ENCODE measurements at regions not wholly inside any gene's neighbourhood (a gene's known extent, or its start where the extent isn't known, plus 50 kb on each side); places are given as distances from the start of the nearest gene placed in this dataset.

- ATAC-seq: no peak
- H3K9ac ChIP-seq (ENCODE audit: low read length): no peak overlapping the region
- POLR2A ChIA-PET (ENCODE audit: unreplicated experiment): no interaction called here
- H3K4me1 ChIP-seq (ENCODE audit: insufficient read depth, low read length): no peaks in the 10 kb centered on the region
- no peaks in the 10 kb centered on the region for H3K79me2 ChIP-seq (ENCODE audit: low read length)
- intact Hi-C loops (cut with micrococcal nuclease): no loop called here
- no peak overlapping the region for H3K4me3 ChIP-seq (ENCODE audit: low read length)
- BruUV-seq (replicated peaks): no TSS peak
- H3K9me3 ChIP-seq (ENCODE audit: low read length): no peaks in the 10 kb centered on the region
- no peaks in the 10 kb centered on the region for H3K36me3 ChIP-seq (ENCODE audit: low read depth, low read length)
- H3K4me2 ChIP-seq (ENCODE audit: low read length): no peak overlapping the region
- peak; percentile 28 for DNase-seq
- H3K27ac ChIP-seq (ENCODE audit: low read length): no peak overlapping the region
- peaks cover 64% of the 10 kb centered on the region for H3K27me3 ChIP-seq (ENCODE audit: low read length)
- no peaks in the 10 kb centered on the region for H3F3A ChIP-seq (ENCODE audit: low read length, unreplicated experiment)
- H3K9me2 ChIP-seq (replicated peaks; ENCODE audit: low read length): no peaks in the 10 kb centered on the region
- no peaks in the 10 kb centered on the region for H4K20me1 ChIP-seq (ENCODE audit: low read length)
- CTCF ChIA-PET: no interaction called here
- H2AFZ ChIP-seq (ENCODE audit: low read length): no peak overlapping the region
- TF ChIP-seq EZH2 (IDR thresholded peaks at IDR 0.05; ENCODE audit: low read length, unreplicated experiment): no peak
- TF ChIP-seq EZH2phosphoT487 (IDR thresholded peaks at IDR 0.05; ENCODE audit: borderline replicate concordance, low read length): no peak
- no peak for TF ChIP-seq CTCF (conservative IDR thresholded peaks at IDR 0.05; ENCODE audit: low read depth, low read length)
Measured at GRCh38 chr14:22143363-22143762, 445.7 kb downstream of the DAD1 start.

GRCh38 chr14:22140633-22141032, 448.4 kb downstream of the DAD1 start:
- ATAC-seq (no peak), DNase-seq (no peak)
- TF ChIP-seq EZH2 (IDR thresholded peaks at IDR 0.05; ENCODE audit: low read length, unreplicated experiment) (no peak), CTCF (conservative IDR thresholded peaks at IDR 0.05; ENCODE audit: low read depth, low read length) (no peak), EZH2phosphoT487 (IDR thresholded peaks at IDR 0.05; ENCODE audit: borderline replicate concordance, low read length) (no peak)
- ChIA-PET CTCF (no interaction called here), POLR2A (ENCODE audit: unreplicated experiment) (no interaction called here)
- H3K36me3 ChIP-seq (ENCODE audit: low read depth, low read length): no peaks in the 10 kb centered on the region
- H3K4me1 ChIP-seq (ENCODE audit: insufficient read depth, low read length): no peaks in the 10 kb centered on the region
- H2AFZ ChIP-seq (ENCODE audit: low read length): no peak overlapping the region
- no peak overlapping the region for H3K4me2 ChIP-seq (ENCODE audit: low read length)
- H3F3A ChIP-seq (ENCODE audit: low read length, unreplicated experiment): no peaks in the 10 kb centered on the region
- no peak overlapping the region for H3K4me3 ChIP-seq (ENCODE audit: low read length)
- H3K9me3 ChIP-seq (ENCODE audit: low read length): no peaks in the 10 kb centered on the region
- H3K9ac ChIP-seq (ENCODE audit: low read length): no peak overlapping the region
- no peaks in the 10 kb centered on the region for H3K79me2 ChIP-seq (ENCODE audit: low read length)
- H4K20me1 ChIP-seq (ENCODE audit: low read length): no peaks in the 10 kb centered on the region
- no peak overlapping the region for H3K27ac ChIP-seq (ENCODE audit: low read length)
- no peaks in the 10 kb centered on the region for H3K9me2 ChIP-seq (replicated peaks; ENCODE audit: low read length)
- BruUV-seq (replicated peaks): no TSS peak
- intact Hi-C loops (cut with micrococcal nuclease): no loop called here
- H3K27me3 ChIP-seq (ENCODE audit: low read length): peaks cover 59% of the 10 kb centered on the region

DNA sequence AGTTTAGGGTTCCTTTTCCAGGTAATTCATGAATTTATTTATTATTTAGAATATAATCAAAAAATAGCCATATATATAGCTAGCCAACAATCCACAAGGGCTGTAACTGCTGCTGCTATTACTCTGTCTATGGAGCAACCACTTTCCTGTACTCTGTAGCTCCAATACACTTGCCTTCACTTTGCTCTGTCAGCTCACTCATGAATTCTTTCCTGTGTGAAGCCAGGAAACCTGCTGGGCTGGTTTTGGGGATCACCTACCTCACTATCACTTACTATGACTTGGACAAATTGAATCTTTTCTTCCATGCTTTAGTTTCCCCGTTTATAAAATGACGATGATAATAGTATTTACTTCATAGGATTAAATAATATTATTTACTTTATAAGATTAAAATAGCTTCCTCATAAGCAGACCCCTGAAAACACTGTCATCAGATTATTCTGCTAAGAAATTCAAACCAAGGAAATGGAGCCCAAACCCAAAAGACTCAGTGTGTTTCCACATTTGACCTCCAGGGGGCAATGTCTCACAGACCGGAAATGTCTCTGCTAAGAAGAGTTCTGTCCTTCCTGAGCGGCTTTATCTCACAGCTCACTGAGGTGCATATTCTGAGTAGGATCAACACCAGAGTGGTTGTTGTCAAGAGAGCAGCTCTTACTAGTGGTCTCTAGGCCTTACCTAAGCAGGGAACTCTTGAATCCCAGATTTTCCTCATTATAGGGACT, 457.1 kb downstream of the DAD1 start:
- Histone ChIP-seq H4K20me1 (ENCODE audit: low read length) (no peaks in the 10 kb centered on the region), H3K27me3 (ENCODE audit: low read length) (peaks cover 15% of the 10 kb centered on the region), H3K79me2 (ENCODE audit: low read length) (no peaks in the 10 kb centered on the region), H3K9me2 (replicated peaks; ENCODE audit: low read length) (no peaks in the 10 kb centered on the region), H2AFZ (ENCODE audit: low read length) (no peak overlapping the region), H3K4me2 (ENCODE audit: low read length) (no peak overlapping the region), H3F3A (ENCODE audit: low read length, unreplicated experiment) (no peaks in the 10 kb centered on the region), H3K36me3 (ENCODE audit: low read depth, low read length) (no peaks in the 10 kb centered on the region), H3K9me3 (ENCODE audit: low read length) (no peaks in the 10 kb centered on the region), H3K4me1 (ENCODE audit: insufficient read depth, low read length) (no peaks in the 10 kb centered on the region), H3K27ac (ENCODE audit: low read length) (no peak overlapping the region), H3K4me3 (ENCODE audit: low read length) (no peak overlapping the region), H3K9ac (ENCODE audit: low read length) (no peak overlapping the region)
- CTCF ChIA-PET: no interaction called here
- BruUV-seq (replicated peaks): no TSS peak
- TF ChIP-seq EZH2 (IDR thresholded peaks at IDR 0.05; ENCODE audit: low read length, unreplicated experiment) (no peak), EZH2phosphoT487 (IDR thresholded peaks at IDR 0.05; ENCODE audit: borderline replicate concordance, low read length) (no peak), CTCF (conservative IDR thresholded peaks at IDR 0.05; ENCODE audit: low read depth, low read length) (peak; percentile 69)
- ATAC-seq (no peak), DNase-seq (peak; percentile 37)
- POLR2A ChIA-PET (ENCODE audit: unreplicated experiment): no interaction called here
- intact Hi-C loops (cut with micrococcal nuclease): no loop called here
